GM19467 (cell line): ENCODE measurements at regions not wholly inside any gene's neighbourhood (a gene's known extent, or its start where the extent isn't known, plus 50 kb on each side); places are given as distances from the start of the nearest gene placed in this dataset.
"Not testable (repeated sequence)": the region's sequence is repeated elsewhere in the genome, so short reads cannot be mapped to it uniquely, and the experiment has no call there.

Source experiments
- ATAC-seq: cut with Tn5 transposase; IDR thresholded peaks from one replicate; pipeline ENCODE4 v1.9.1; 2021; ENCODE audit warnings: mild to moderate bottlenecking, moderate library complexity; ENCODE audit not compliant: unreplicated experiment

- ATAC-seq = no peak
Measured at GRCh38 chr2:56018267-56018666, 94.7 kb upstream of the EFEMP1 start.

GRCh38 chr2:56021136-56021474 lies 97.5 kb upstream of the EFEMP1 start:
- no peak for ATAC-seq

- ATAC-seq = no peak
Measured at GRCh38 chr2:56021579-56021978, 98.0 kb upstream of the EFEMP1 start.

- ATAC-seq = no peak
Measured at GRCh38 chr2:56025469-56026193, 102.0 kb upstream of the EFEMP1 start.

GRCh38 chr2:56026828-56027227 lies 103.2 kb upstream of the EFEMP1 start:
- ATAC-seq = no peak

- no peak for ATAC-seq
Measured at GRCh38 chr2:56030062-56030461, 106.5 kb upstream of the EFEMP1 start.

GRCh38 chr2:56030901-56031300 lies 107.3 kb upstream of the EFEMP1 start:
- no peak for ATAC-seq

- ATAC-seq = no peak
Measured at GRCh38 chr2:56034258-56034657, 110.7 kb upstream of the EFEMP1 start.

- ATAC-seq = no peak
Measured at GRCh38 chr2:56040189-56040588, 116.6 kb upstream of the EFEMP1 start.

- no peak for ATAC-seq
Measured at GRCh38 chr2:56040834-56041233, 117.3 kb upstream of the EFEMP1 start.

GRCh38 chr2:56047136-56047535 lies 123.6 kb upstream of the EFEMP1 start:
- no peak for ATAC-seq

- no peak for ATAC-seq
Measured at GRCh38 chr2:56049233-56049845, 125.8 kb upstream of the EFEMP1 start.

GRCh38 chr2:56053679-56054078 lies 130.1 kb upstream of the EFEMP1 start:
- no peak for ATAC-seq

GRCh38 chr2:56055405-56055804 lies 128.4 kb upstream of the CCDC85A start:
- ATAC-seq = no peak

GRCh38 chr2:56061327-56061726 lies 122.5 kb upstream of the CCDC85A start:
- not testable (repeated sequence) for ATAC-seq

- no peak for ATAC-seq
Measured at GRCh38 chr2:56068746-56069145, 115.0 kb upstream of the CCDC85A start.

- ATAC-seq = no peak
Measured at GRCh38 chr2:56077359-56077915, 106.4 kb upstream of the CCDC85A start.

GRCh38 chr2:56082665-56083064 lies 101.1 kb upstream of the CCDC85A start:
- no peak for ATAC-seq

- ATAC-seq = no peak
Measured at GRCh38 chr2:56084111-56084901, 99.5 kb upstream of the CCDC85A start.

GRCh38 chr2:56086336-56086735 lies 97.5 kb upstream of the CCDC85A start:
- no peak for ATAC-seq

GRCh38 chr2:56088411-56088810 lies 95.4 kb upstream of the CCDC85A start:
- ATAC-seq = no peak

GRCh38 chr2:56089931-56090330 lies 93.9 kb upstream of the CCDC85A start:
- ATAC-seq = no peak
